WTC11 (cell line): ENCODE measurements at regions not wholly inside any gene's neighbourhood (a gene's known extent, or its start where the extent isn't known, plus 50 kb on each side); places are given as distances from the start of the nearest gene placed in this dataset.

Source experiments
- ATAC-seq: fragments of 200-7000 bp; cut with Tn5 transposase; 2 replicates; pipeline ENCODE4 v1.10.0; 2021; ENCODE audit warnings: mild to moderate bottlenecking, moderate library complexity
- CTCF ChIA-PET: fragments of 300-600 bp; sonication (Branson Sonifier 250); formaldehyde crosslinking; loops from one replicate; lab custom pipeline; 2021; ENCODE audit warnings: antibody characterized with exemption; lab: Charles Lee
- POLR2A ChIA-PET: fragments of 350-600 bp; sonication (Branson Sonifier 250); formaldehyde crosslinking; loops from one replicate; lab custom pipeline; 2021; ENCODE audit warnings: antibody characterized with exemption; lab: Charles Lee
- DNase-seq: peaks from one replicate; pipeline ENCODE4 v3.0.0; 2021; ENCODE audit warnings: low spot score
- H3K27ac Mint-ChIP-seq: 2 replicates; pipeline ENCODE4 v1.8.0; 2021; ENCODE audit warnings: mixed read lengths
- H3K27me3 Mint-ChIP-seq: 2 replicates; pipeline ENCODE4 v1.8.0; 2021; ENCODE audit warnings: low read depth, mild to moderate bottlenecking, moderate library complexity, mixed read lengths
- H3K36me3 Mint-ChIP-seq: 2 replicates; pipeline ENCODE4 v1.8.0; 2021; ENCODE audit warnings: mixed read lengths
- H3K4me1 Mint-ChIP-seq: 2 replicates; pipeline ENCODE4 v1.8.0; 2022; ENCODE audit warnings: mixed read lengths
- H3K4me3 Mint-ChIP-seq: 2 replicates; pipeline ENCODE4 v1.8.0; 2021; ENCODE audit warnings: mild to moderate bottlenecking, moderate library complexity, mixed read lengths
- H3K9me3 Mint-ChIP-seq: 2 replicates; pipeline ENCODE4 v1.8.0; 2021; ENCODE audit warnings: mixed read lengths
- AR ChIP-seq: fragments of 250-450 bp; sonication (Bioruptor Pico); IDR thresholded peaks from 2 replicates; pipeline ENCODE4 v1.9.0; 2021; ENCODE audit warnings: mild to moderate bottlenecking
- CDX4 ChIP-seq: fragments of 250-450 bp; sonication (Bioruptor Pico); IDR thresholded peaks from 2 replicates; pipeline ENCODE4 v1.9.0; 2021; ENCODE audit warnings: moderate library complexity, mild to moderate bottlenecking, inconsistent platforms, borderline replicate concordance
- GABPB1 ChIP-seq: sonication (generic); formaldehyde crosslinking; IDR thresholded peaks from 2 replicates; pipeline ENCODE4 v1.8.1; 2023; ENCODE audit warnings: mild to moderate bottlenecking, missing genetic modification reagents
- IRF1 ChIP-seq: sonication (generic); formaldehyde crosslinking; IDR thresholded peaks from 2 replicates; pipeline ENCODE4 v1.8.0; 2023; ENCODE audit warnings: missing genetic modification reagents
- MXD4 ChIP-seq: fragments of 250-450 bp; sonication (Bioruptor Pico); IDR thresholded peaks from 2 replicates; pipeline ENCODE4 v1.8.0; 2021; ENCODE audit warnings: mild to moderate bottlenecking, moderate library complexity, borderline replicate concordance
- NFE2L1 ChIP-seq: sonication (generic); formaldehyde crosslinking; IDR thresholded peaks from 2 replicates; pipeline ENCODE4 v1.8.1; 2023; ENCODE audit warnings: missing genetic modification reagents
- NR1H2 ChIP-seq: sonication (generic); formaldehyde crosslinking; IDR thresholded peaks from 2 replicates; pipeline ENCODE4 v1.9.0; 2021; ENCODE audit warnings: mild to moderate bottlenecking, moderate library complexity, missing genetic modification reagents
- RORB ChIP-seq: fragments of 250-450 bp; sonication (Bioruptor Pico); IDR thresholded peaks from 2 replicates; pipeline ENCODE4 v1.9.0; 2021; ENCODE audit warnings: mild to moderate bottlenecking
- SMAD3 ChIP-seq: sonication (generic); formaldehyde crosslinking; IDR thresholded peaks from 2 replicates; pipeline ENCODE4 v1.8.0; 2022; ENCODE audit warnings: missing genetic modification reagents, mild to moderate bottlenecking, borderline replicate concordance
- SMAD4 ChIP-seq: sonication (generic); formaldehyde crosslinking; IDR thresholded peaks from 2 replicates; pipeline ENCODE4 v1.8.0; 2022; ENCODE audit warnings: mild to moderate bottlenecking, missing genetic modification reagents
- SP1 ChIP-seq: sonication (generic); formaldehyde crosslinking; conservative IDR thresholded peaks from 2 replicates; pipeline ENCODE4 v1.8.1; 2022; ENCODE audit warnings: missing genetic modification reagents
- TP53 ChIP-seq: sonication (generic); formaldehyde crosslinking; IDR thresholded peaks from 2 replicates; pipeline ENCODE4 v1.8.1; 2023; ENCODE audit warnings: mild to moderate bottlenecking, missing genetic modification reagents
- ZNF281 ChIP-seq: sonication (generic); formaldehyde crosslinking; IDR thresholded peaks from 2 replicates; pipeline ENCODE4 v1.8.0; 2023; ENCODE audit warnings: mild to moderate bottlenecking, missing genetic modification reagents
- ZNF532 ChIP-seq: fragments of 250-450 bp; sonication (Bioruptor Pico); IDR thresholded peaks from 2 replicates; pipeline ENCODE4 v1.9.0; 2021; ENCODE audit warnings: mild to moderate bottlenecking, borderline replicate concordance
- TF ChIP-seq, protein P1 (sequence below): fragments of 250-450 bp; sonication (Bioruptor Pico); IDR thresholded peaks from 2 replicates; pipeline ENCODE4 v1.8.0; 2021; ENCODE audit warnings: mild to moderate bottlenecking
- TF ChIP-seq, protein P2 (sequence below): sonication (generic); formaldehyde crosslinking; IDR thresholded peaks from 2 replicates; pipeline ENCODE4 v1.8.1; 2023; ENCODE audit warnings: mild to moderate bottlenecking, missing genetic modification reagents, moderate library complexity

DNA sequence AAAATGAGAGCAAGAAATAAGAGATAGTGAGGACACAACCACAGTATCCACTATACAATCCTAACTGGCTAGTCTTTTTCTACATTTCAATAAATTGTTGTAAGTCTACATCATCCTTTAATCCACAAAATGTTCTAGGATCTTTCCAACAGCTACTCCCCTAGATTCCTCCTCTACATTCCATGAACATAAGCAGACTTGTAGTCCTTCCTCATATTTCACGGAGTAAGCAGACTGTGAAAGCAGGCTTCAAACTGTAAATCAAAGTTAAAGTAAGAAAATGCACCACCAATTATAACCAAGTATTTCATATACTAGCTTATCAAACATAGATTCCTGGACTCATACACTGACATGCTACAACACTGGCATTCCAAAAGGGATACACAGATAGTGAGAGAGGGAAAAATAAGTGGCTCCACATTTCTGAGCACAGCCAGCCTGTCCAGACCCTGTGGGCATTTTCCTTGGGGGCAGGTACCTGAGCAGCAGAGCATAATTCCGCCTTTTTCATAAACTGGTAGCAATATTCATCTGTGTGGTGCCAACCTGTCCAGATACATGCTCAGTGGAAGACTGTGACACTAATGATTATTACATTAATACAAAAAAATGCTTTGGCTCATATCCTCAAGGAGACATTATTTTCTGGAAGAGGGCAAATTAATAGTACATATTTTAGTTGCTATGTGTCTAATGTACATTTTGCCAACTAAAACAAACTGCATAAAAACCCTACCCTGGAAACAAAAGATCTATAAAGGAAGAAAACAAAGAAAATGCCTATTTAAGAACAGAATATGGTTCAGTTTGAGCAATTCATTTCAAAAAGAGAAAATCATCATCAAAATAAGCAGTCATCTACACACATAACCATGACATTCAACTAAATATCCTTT, 113.3 kb upstream of the FSCB start:
- ATAC-seq (no peak), DNase-seq (no peak)
- TF ChIP-seq RORB (CRISPR knock-in tag), result no peak
- TF ChIP-seq CDX4 (CRISPR knock-in tag), result no peak
- no peak for TF ChIP-seq MXD4 (CRISPR knock-in tag)
- TF ChIP-seq TP53 (CRISPR knock-in tag), result no peak
- no peak for TF ChIP-seq ZNF281 (CRISPR knock-in tag)
- TF ChIP-seq SMAD3 (CRISPR knock-in tag), result no peak
- TF ChIP-seq, protein P1, sequence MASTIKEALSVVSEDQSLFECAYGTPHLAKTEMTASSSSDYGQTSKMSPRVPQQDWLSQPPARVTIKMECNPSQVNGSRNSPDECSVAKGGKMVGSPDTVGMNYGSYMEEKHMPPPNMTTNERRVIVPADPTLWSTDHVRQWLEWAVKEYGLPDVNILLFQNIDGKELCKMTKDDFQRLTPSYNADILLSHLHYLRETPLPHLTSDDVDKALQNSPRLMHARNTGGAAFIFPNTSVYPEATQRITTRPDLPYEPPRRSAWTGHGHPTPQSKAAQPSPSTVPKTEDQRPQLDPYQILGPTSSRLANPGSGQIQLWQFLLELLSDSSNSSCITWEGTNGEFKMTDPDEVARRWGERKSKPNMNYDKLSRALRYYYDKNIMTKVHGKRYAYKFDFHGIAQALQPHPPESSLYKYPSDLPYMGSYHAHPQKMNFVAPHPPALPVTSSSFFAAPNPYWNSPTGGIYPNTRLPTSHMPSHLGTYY (CRISPR knock-in tag), result no peak
- no peak for TF ChIP-seq ZNF532 (CRISPR knock-in tag)
- TF ChIP-seq GABPB1 (CRISPR knock-in tag), result no peak
- TF ChIP-seq NFE2L1 (CRISPR knock-in tag), result no peak
- no peak for TF ChIP-seq AR (CRISPR knock-in tag)
- no peak for TF ChIP-seq SP1 (CRISPR knock-in tag)
- TF ChIP-seq, protein P2, sequence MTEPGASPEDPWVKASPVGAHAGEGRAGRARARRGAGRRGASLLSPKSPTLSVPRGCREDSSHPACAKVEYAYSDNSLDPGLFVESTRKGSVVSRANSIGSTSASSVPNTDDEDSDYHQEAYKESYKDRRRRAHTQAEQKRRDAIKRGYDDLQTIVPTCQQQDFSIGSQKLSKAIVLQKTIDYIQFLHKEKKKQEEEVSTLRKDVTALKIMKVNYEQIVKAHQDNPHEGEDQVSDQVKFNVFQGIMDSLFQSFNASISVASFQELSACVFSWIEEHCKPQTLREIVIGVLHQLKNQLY (CRISPR knock-in tag), result no peak
- no peak for TF ChIP-seq IRF1 (CRISPR knock-in tag)
- TF ChIP-seq SMAD4 (CRISPR knock-in tag), result no peak
- no peak for TF ChIP-seq NR1H2 (CRISPR knock-in tag)
- ChIA-PET POLR2A (no interaction called here), CTCF (interaction anchor here (0.7 kb wide), 1 partner anchor 172 kb away, joined by 3 read pairs; no protein-coding TSS in a partner anchor)
- Mint-ChIP-seq H3K27me3 (no peaks in the 10 kb centered on the region), H3K9me3 (no peaks in the 10 kb centered on the region), H3K27ac (no peak overlapping the region), H3K4me3 (no peak overlapping the region), H3K4me1 (peaks cover 3% of the 10 kb centered on the region; the same call in 1 of the 2 replicates), H3K36me3 (no peaks in the 10 kb centered on the region)
